C4-2B (cell line): ENCODE measurements at regions not wholly inside any gene's neighbourhood (a gene's known extent, or its start where the extent isn't known, plus 50 kb on each side); places are given as distances from the start of the nearest gene placed in this dataset.
A peak's percentile ranks its signal among the peaks of the same experiment; 100 is the strongest.

Experiments used
- H3K27ac ChIP-seq: fragments of 450-650 bp; 2 replicates; pipeline ENCODE4 v1.5.1; 2017
- CTCF ChIP-seq: fragments of 450-650 bp; conservative IDR thresholded peaks from 2 replicates; pipeline ENCODE4 v1.5.1; 2017; ENCODE audit warnings: mild to moderate bottlenecking
- ZFX ChIP-seq: fragments of 450-650 bp; IDR thresholded peaks from 2 replicates; pipeline ENCODE4 v1.6.1; 2017

- no peak for TF ChIP-seq ZFX
- no peak for TF ChIP-seq CTCF
Observed at GRCh38 chr13:30049692-30050091, 199.3 kb upstream of the UBL3 start.

GRCh38 chr13:30047154-30047874 lies 196.9 kb upstream of the UBL3 start:
- TF ChIP-seq CTCF: no peak
- no peak for TF ChIP-seq ZFX
- no peak overlapping the region for H3K27ac ChIP-seq

More at GRCh38 chr13:30049692-30050091, 199.3 kb upstream of the UBL3 start:
- H3K27ac ChIP-seq: no peak overlapping the region

GRCh38 chr13:30045916-30046704 lies 195.7 kb upstream of the UBL3 start:
- H3K27ac ChIP-seq: peak overlapping the region; percentile 33
- TF ChIP-seq ZFX (no peak), CTCF (no peak)

GRCh38 chr13:30044932-30045331 lies 194.5 kb upstream of the UBL3 start:
- H3K27ac ChIP-seq: no peak overlapping the region
- TF ChIP-seq ZFX: no peak
- no peak for TF ChIP-seq CTCF

GRCh38 chr13:30043631-30043925 lies 193.2 kb upstream of the UBL3 start:
- no peak for TF ChIP-seq ZFX
- no peak for TF ChIP-seq CTCF
- no peak overlapping the region for H3K27ac ChIP-seq

GRCh38 chr13:30042891-30043630 lies 192.6 kb upstream of the UBL3 start:
- no peak overlapping the region for H3K27ac ChIP-seq
- TF ChIP-seq ZFX (no peak), CTCF (no peak)

GRCh38 chr13:30042272-30042671 lies 191.9 kb upstream of the UBL3 start:
- TF ChIP-seq ZFX (0 out of 2 replicates have a peak, but pooled peaks have one; percentile 22), CTCF (no peak)
- H3K27ac ChIP-seq: no peak overlapping the region
